HG02798 (cell line): ENCODE measurements at regions not wholly inside any gene's neighbourhood (a gene's known extent, or its start where the extent isn't known, plus 50 kb on each side); places are given as distances from the start of the nearest gene placed in this dataset.
A peak's percentile ranks its signal among the peaks of the same experiment; 100 is the strongest.
"Not testable (repeated sequence)": the region's sequence is repeated elsewhere in the genome, so short reads cannot be mapped to it uniquely, and the experiment has no call there.

Experiments used
- ATAC-seq: cut with Tn5 transposase; IDR thresholded peaks from one replicate; pipeline ENCODE4 v1.9.1; 2021; ENCODE audit warnings: mild to moderate bottlenecking; ENCODE audit not compliant: unreplicated experiment, poor library complexity

GRCh38 chr1:178634445-178634844 is 90.6 kb upstream of the RALGPS2 start:
- no peak for ATAC-seq

- no peak for ATAC-seq
These were observed 87.2 kb upstream of the RALGPS2 start for GRCh38 chr1:178637841-178638240.

- ATAC-seq = no peak
These were observed 85.7 kb upstream of the RALGPS2 start for GRCh38 chr1:178639326-178639725.

GRCh38 chr1:178642282-178642681 is 82.8 kb upstream of the RALGPS2 start:
- no peak for ATAC-seq

- no peak for ATAC-seq
These were observed 81.7 kb upstream of the RALGPS2 start for GRCh38 chr1:178643349-178643748.

- ATAC-seq = no peak
These were observed 81.2 kb upstream of the RALGPS2 start for GRCh38 chr1:178643831-178644230.

- ATAC-seq = no peak
These were observed 80.5 kb upstream of the RALGPS2 start for GRCh38 chr1:178644308-178645120.

- ATAC-seq = no peak
These were observed 79.8 kb upstream of the RALGPS2 start for GRCh38 chr1:178645157-178645807.

- no peak for ATAC-seq
These were observed 79.2 kb upstream of the RALGPS2 start for GRCh38 chr1:178645808-178646200.

- no peak for ATAC-seq
These were observed 78.2 kb upstream of the RALGPS2 start for GRCh38 chr1:178646821-178647220.

- ATAC-seq = no peak
These were observed 76.9 kb upstream of the RALGPS2 start for GRCh38 chr1:178648151-178648550.

- ATAC-seq = no peak
These were observed 75.3 kb upstream of the RALGPS2 start for GRCh38 chr1:178649582-178650350.

- no peak for ATAC-seq
These were observed 74.0 kb upstream of the RALGPS2 start for GRCh38 chr1:178650934-178651511.

GRCh38 chr1:178651742-178652141 is 73.3 kb upstream of the RALGPS2 start:
- ATAC-seq = no peak

GRCh38 chr1:178652506-178653490 is 72.2 kb upstream of the RALGPS2 start:
- ATAC-seq = no peak

GRCh38 chr1:178659789-178660208 is 65.2 kb upstream of the RALGPS2 start:
- ATAC-seq = peak; percentile 62

- no peak for ATAC-seq
These were observed 64.6 kb upstream of the RALGPS2 start for GRCh38 chr1:178660461-178660860.

GRCh38 chr1:178664278-178664677 is 60.8 kb upstream of the RALGPS2 start:
- peak; percentile 75 for ATAC-seq

GRCh38 chr1:178665579-178665978 is 59.5 kb upstream of the RALGPS2 start:
- no peak for ATAC-seq

- ATAC-seq = not testable (repeated sequence)
These were observed 58.2 kb upstream of the RALGPS2 start for GRCh38 chr1:178666891-178667290.
